GM23338 (cell line): ENCODE measurements at regions not wholly inside any gene's neighbourhood (a gene's known extent, or its start where the extent isn't known, plus 50 kb on each side); places are given as distances from the start of the nearest gene placed in this dataset.

Experiments used
- ATAC-seq: fragments of 200-7000 bp; cut with Tn5 transposase; 3 replicates; pipeline ENCODE4 v1.9.1; 2020
- DNase-seq: peaks from one replicate; pipeline ENCODE4 v3.0.0-alpha.2; 2015; ENCODE audit warnings: low spot score
- H2AFZ ChIP-seq: fragments of 200-600 bp; sonication (generic); 2 replicates; pipeline ENCODE4 v1.8.0; 2016; ENCODE audit warnings: antibody characterized with exemption, mild to moderate bottlenecking, moderate library complexity
- H3F3A ChIP-seq: fragments of 200-600 bp; sonication (generic); replicated peaks from 2 replicates; pipeline ENCODE4 v1.8.0; 2017; ENCODE audit warnings: antibody characterized with exemption, mixed run types, low read depth
- H3K27ac ChIP-seq: fragments of 200-600 bp; sonication (generic); 2 replicates; pipeline ENCODE4 v1.6.1; 2016; ENCODE audit warnings: low read depth
- H3K27me3 ChIP-seq: fragments of 200-600 bp; sonication (generic); 2 replicates; pipeline ENCODE4 v1.8.0; 2016; ENCODE audit warnings: mild to moderate bottlenecking, mixed run types, moderate library complexity; ENCODE audit not compliant: insufficient read depth
- H3K36me3 ChIP-seq: fragments of 200-600 bp; sonication (generic); 2 replicates; pipeline ENCODE4 v1.8.0; 2016; ENCODE audit warnings: mild to moderate bottlenecking; ENCODE audit not compliant: insufficient read depth
- H3K4me1 ChIP-seq: fragments of 200-600 bp; sonication (generic); 2 replicates; pipeline ENCODE4 v1.8.0; 2016; ENCODE audit warnings: mild to moderate bottlenecking, moderate library complexity; ENCODE audit not compliant: insufficient read depth
- H3K4me2 ChIP-seq: fragments of 200-600 bp; sonication (generic); 2 replicates; pipeline ENCODE4 v1.7.1; 2017; ENCODE audit warnings: mixed run types
- H3K4me3 ChIP-seq: fragments of 200-600 bp; sonication (generic); 2 replicates; pipeline ENCODE4 v1.6.1; 2016; ENCODE audit warnings: mixed run types
- H3K79me2 ChIP-seq: fragments of 200-600 bp; sonication (generic); replicated peaks from 2 replicates; pipeline ENCODE4 v1.8.0; 2017; ENCODE audit warnings: mild to moderate bottlenecking; ENCODE audit not compliant: insufficient read depth
- H3K9me2 ChIP-seq: fragments of 200-600 bp; sonication (generic); 2 replicates; pipeline ENCODE4 v1.8.0; 2017; ENCODE audit not compliant: insufficient read depth
- H4K20me1 ChIP-seq: fragments of 200-600 bp; sonication (generic); replicated peaks from 2 replicates; pipeline ENCODE4 v1.8.0; 2017; ENCODE audit warnings: mild to moderate bottlenecking; ENCODE audit not compliant: insufficient read depth
- H3K27ac Mint-ChIP-seq: 2 replicates; pipeline ENCODE4 v1.8.0; 2020; ENCODE audit warnings: inconsistent platforms, mild to moderate bottlenecking, moderate library complexity, mixed read lengths
- H3K27me3 Mint-ChIP-seq: 3 replicates; pipeline ENCODE4 v1.8.0; 2022; ENCODE audit warnings: low read depth, mild to moderate bottlenecking, moderate library complexity, mixed read lengths, inconsistent platforms; ENCODE audit not compliant: insufficient read depth, poor library complexity
- H3K36me3 Mint-ChIP-seq: 3 replicates; pipeline ENCODE4 v1.8.0; 2021; ENCODE audit warnings: low read depth, mild to moderate bottlenecking, inconsistent platforms, moderate library complexity, mixed read lengths
- H3K4me1 Mint-ChIP-seq: 3 replicates; pipeline ENCODE4 v1.8.0; 2020; ENCODE audit warnings: mild to moderate bottlenecking, inconsistent platforms, mixed read lengths
- H3K4me3 Mint-ChIP-seq: 3 replicates; pipeline ENCODE4 v1.8.0; 2021; ENCODE audit warnings: moderate library complexity, mild to moderate bottlenecking, inconsistent platforms, mixed read lengths
- H3K9me3 Mint-ChIP-seq: 3 replicates; pipeline ENCODE4 v1.8.0; 2020; ENCODE audit warnings: moderate library complexity, mild to moderate bottlenecking, inconsistent platforms, mixed read lengths
- CREB1 ChIP-seq: fragments of 250-450 bp; sonication (Bioruptor Pico); IDR thresholded peaks from 2 replicates; pipeline ENCODE4 v1.5.0; 2020; ENCODE audit warnings: low read depth, mild to moderate bottlenecking, moderate library complexity
- EZH2 ChIP-seq: fragments of 200-600 bp; sonication (generic); IDR thresholded peaks from one replicate; pipeline ENCODE4 v1.8.0; 2017; ENCODE audit warnings: antibody characterized with exemption, mild to moderate bottlenecking, low read depth; ENCODE audit not compliant: unreplicated experiment
- EZH2phosphoT487 ChIP-seq: fragments of 200-600 bp; sonication (generic); IDR thresholded peaks from one replicate; pipeline ENCODE4 v1.8.1; 2018; ENCODE audit warnings: antibody characterized with exemption; ENCODE audit not compliant: unreplicated experiment
- JUNB ChIP-seq: IDR thresholded peaks from one replicate; pipeline ENCODE4 v1.6.1; 2016; ENCODE audit warnings: antibody characterized with exemption; ENCODE audit not compliant: unreplicated experiment
- NANOG ChIP-seq: IDR thresholded peaks from 2 replicates; pipeline ENCODE4 v1.6.1; 2016; ENCODE audit warnings: antibody characterized with exemption, borderline replicate concordance
- POLR2AphosphoS5 ChIP-seq: IDR thresholded peaks from 2 replicates; pipeline ENCODE4 v1.6.1; 2016; ENCODE audit warnings: antibody characterized with exemption, low read depth
- STAT1 ChIP-seq: IDR thresholded peaks from one replicate; pipeline ENCODE4 v1.6.1; 2016; ENCODE audit warnings: antibody characterized with exemption; ENCODE audit not compliant: unreplicated experiment
- ZNF114 ChIP-seq: fragments of 250-450 bp; sonication (Bioruptor Pico); IDR thresholded peaks from 2 replicates; pipeline ENCODE4 v1.5.0; 2020; ENCODE audit warnings: mild to moderate bottlenecking, moderate library complexity
- ZNF331 ChIP-seq: fragments of 250-450 bp; sonication (Bioruptor Pico); IDR thresholded peaks from 2 replicates; pipeline ENCODE4 v1.5.0; 2020; ENCODE audit warnings: low read depth, mild to moderate bottlenecking, moderate library complexity
- TF ChIP-seq, protein P1 (sequence below), 2 experiments: fragments of 200-600 bp in 1 of 2; sonication (generic) in 1 of 2; conservative IDR thresholded peaks; 2 replicates each; pipeline versions ENCODE4 v1.5.1 to v1.6.1; 2016 to 2017; ENCODE audit warnings: antibody characterized with exemption in 2 of 2, low read depth in 2 of 2, mild to moderate bottlenecking in 2 of 2, moderate library complexity in 1 of 2
- TF ChIP-seq, protein P2 (sequence below): IDR thresholded peaks from one replicate; pipeline ENCODE4 v1.6.1; 2018; ENCODE audit warnings: antibody characterized with exemption; ENCODE audit not compliant: unreplicated experiment
- TF ChIP-seq, protein P3 (sequence below): fragments of 250-450 bp; sonication (Bioruptor Pico); IDR thresholded peaks from 2 replicates; pipeline ENCODE4 v1.5.0; 2020; ENCODE audit warnings: mild to moderate bottlenecking, moderate library complexity
- TF ChIP-seq, protein P4 (sequence below): IDR thresholded peaks from 2 replicates; pipeline ENCODE4 v1.6.1; 2016; ENCODE audit warnings: antibody characterized with exemption

DNA sequence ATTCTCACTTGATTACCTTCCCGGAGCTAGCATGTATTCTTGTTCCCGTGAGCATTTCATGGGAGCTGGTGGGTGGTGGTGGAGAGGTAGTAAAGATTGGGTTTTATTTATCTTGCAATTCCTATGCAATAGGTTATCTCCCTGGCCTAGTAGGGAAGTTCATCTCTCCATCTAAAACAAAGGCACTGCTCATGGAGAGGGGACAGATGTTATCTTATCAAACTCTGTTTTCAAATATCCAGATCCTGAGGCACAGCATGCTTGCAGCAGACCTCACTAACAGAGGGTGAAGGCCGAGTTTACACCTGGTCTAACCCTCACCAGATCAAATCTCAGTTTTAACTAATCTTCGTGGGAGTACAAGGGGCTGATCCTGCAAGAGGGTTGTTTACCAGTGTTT, 98.9 kb downstream of the CYRIA start:
- Histone ChIP-seq H3K4me3 (no peak overlapping the region), H3K79me2 (no peaks in the 10 kb centered on the region), H3K4me1 (no peaks in the 10 kb centered on the region), H3K27ac (no peak overlapping the region), H3K4me2 (no peak overlapping the region), H4K20me1 (no peaks in the 10 kb centered on the region), H3K9me2 (0 out of 2 replicates have a peak, but pooled peaks cover 5% of the 10 kb centered on the region), H3F3A (no peaks in the 10 kb centered on the region), H2AFZ (no peak overlapping the region), H3K36me3 (no peaks in the 10 kb centered on the region), H3K27me3 (no peaks in the 10 kb centered on the region)
- ATAC-seq = no peak
- TF ChIP-seq EZH2phosphoT487 (no peak), ZNF114 (CRISPR knock-in tag) (no peak), NANOG (no peak), POLR2AphosphoS5 (no peak), ZNF331 (no peak), STAT1 (no peak), CREB1 (CRISPR knock-in tag) (no peak), EZH2 (no peak), JUNB (no peak)
- TF ChIP-seq, protein P1, sequence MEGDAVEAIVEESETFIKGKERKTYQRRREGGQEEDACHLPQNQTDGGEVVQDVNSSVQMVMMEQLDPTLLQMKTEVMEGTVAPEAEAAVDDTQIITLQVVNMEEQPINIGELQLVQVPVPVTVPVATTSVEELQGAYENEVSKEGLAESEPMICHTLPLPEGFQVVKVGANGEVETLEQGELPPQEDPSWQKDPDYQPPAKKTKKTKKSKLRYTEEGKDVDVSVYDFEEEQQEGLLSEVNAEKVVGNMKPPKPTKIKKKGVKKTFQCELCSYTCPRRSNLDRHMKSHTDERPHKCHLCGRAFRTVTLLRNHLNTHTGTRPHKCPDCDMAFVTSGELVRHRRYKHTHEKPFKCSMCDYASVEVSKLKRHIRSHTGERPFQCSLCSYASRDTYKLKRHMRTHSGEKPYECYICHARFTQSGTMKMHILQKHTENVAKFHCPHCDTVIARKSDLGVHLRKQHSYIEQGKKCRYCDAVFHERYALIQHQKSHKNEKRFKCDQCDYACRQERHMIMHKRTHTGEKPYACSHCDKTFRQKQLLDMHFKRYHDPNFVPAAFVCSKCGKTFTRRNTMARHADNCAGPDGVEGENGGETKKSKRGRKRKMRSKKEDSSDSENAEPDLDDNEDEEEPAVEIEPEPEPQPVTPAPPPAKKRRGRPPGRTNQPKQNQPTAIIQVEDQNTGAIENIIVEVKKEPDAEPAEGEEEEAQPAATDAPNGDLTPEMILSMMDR (conservative IDR thresholded peaks at IDR 0.05; ENCODE audit: low read depth in 2 of 2) = no peak
- TF ChIP-seq, protein P2, sequence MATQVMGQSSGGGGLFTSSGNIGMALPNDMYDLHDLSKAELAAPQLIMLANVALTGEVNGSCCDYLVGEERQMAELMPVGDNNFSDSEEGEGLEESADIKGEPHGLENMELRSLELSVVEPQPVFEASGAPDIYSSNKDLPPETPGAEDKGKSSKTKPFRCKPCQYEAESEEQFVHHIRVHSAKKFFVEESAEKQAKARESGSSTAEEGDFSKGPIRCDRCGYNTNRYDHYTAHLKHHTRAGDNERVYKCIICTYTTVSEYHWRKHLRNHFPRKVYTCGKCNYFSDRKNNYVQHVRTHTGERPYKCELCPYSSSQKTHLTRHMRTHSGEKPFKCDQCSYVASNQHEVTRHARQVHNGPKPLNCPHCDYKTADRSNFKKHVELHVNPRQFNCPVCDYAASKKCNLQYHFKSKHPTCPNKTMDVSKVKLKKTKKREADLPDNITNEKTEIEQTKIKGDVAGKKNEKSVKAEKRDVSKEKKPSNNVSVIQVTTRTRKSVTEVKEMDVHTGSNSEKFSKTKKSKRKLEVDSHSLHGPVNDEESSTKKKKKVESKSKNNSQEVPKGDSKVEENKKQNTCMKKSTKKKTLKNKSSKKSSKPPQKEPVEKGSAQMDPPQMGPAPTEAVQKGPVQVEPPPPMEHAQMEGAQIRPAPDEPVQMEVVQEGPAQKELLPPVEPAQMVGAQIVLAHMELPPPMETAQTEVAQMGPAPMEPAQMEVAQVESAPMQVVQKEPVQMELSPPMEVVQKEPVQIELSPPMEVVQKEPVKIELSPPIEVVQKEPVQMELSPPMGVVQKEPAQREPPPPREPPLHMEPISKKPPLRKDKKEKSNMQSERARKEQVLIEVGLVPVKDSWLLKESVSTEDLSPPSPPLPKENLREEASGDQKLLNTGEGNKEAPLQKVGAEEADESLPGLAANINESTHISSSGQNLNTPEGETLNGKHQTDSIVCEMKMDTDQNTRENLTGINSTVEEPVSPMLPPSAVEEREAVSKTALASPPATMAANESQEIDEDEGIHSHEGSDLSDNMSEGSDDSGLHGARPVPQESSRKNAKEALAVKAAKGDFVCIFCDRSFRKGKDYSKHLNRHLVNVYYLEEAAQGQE = no peak
- TF ChIP-seq, protein P3, sequence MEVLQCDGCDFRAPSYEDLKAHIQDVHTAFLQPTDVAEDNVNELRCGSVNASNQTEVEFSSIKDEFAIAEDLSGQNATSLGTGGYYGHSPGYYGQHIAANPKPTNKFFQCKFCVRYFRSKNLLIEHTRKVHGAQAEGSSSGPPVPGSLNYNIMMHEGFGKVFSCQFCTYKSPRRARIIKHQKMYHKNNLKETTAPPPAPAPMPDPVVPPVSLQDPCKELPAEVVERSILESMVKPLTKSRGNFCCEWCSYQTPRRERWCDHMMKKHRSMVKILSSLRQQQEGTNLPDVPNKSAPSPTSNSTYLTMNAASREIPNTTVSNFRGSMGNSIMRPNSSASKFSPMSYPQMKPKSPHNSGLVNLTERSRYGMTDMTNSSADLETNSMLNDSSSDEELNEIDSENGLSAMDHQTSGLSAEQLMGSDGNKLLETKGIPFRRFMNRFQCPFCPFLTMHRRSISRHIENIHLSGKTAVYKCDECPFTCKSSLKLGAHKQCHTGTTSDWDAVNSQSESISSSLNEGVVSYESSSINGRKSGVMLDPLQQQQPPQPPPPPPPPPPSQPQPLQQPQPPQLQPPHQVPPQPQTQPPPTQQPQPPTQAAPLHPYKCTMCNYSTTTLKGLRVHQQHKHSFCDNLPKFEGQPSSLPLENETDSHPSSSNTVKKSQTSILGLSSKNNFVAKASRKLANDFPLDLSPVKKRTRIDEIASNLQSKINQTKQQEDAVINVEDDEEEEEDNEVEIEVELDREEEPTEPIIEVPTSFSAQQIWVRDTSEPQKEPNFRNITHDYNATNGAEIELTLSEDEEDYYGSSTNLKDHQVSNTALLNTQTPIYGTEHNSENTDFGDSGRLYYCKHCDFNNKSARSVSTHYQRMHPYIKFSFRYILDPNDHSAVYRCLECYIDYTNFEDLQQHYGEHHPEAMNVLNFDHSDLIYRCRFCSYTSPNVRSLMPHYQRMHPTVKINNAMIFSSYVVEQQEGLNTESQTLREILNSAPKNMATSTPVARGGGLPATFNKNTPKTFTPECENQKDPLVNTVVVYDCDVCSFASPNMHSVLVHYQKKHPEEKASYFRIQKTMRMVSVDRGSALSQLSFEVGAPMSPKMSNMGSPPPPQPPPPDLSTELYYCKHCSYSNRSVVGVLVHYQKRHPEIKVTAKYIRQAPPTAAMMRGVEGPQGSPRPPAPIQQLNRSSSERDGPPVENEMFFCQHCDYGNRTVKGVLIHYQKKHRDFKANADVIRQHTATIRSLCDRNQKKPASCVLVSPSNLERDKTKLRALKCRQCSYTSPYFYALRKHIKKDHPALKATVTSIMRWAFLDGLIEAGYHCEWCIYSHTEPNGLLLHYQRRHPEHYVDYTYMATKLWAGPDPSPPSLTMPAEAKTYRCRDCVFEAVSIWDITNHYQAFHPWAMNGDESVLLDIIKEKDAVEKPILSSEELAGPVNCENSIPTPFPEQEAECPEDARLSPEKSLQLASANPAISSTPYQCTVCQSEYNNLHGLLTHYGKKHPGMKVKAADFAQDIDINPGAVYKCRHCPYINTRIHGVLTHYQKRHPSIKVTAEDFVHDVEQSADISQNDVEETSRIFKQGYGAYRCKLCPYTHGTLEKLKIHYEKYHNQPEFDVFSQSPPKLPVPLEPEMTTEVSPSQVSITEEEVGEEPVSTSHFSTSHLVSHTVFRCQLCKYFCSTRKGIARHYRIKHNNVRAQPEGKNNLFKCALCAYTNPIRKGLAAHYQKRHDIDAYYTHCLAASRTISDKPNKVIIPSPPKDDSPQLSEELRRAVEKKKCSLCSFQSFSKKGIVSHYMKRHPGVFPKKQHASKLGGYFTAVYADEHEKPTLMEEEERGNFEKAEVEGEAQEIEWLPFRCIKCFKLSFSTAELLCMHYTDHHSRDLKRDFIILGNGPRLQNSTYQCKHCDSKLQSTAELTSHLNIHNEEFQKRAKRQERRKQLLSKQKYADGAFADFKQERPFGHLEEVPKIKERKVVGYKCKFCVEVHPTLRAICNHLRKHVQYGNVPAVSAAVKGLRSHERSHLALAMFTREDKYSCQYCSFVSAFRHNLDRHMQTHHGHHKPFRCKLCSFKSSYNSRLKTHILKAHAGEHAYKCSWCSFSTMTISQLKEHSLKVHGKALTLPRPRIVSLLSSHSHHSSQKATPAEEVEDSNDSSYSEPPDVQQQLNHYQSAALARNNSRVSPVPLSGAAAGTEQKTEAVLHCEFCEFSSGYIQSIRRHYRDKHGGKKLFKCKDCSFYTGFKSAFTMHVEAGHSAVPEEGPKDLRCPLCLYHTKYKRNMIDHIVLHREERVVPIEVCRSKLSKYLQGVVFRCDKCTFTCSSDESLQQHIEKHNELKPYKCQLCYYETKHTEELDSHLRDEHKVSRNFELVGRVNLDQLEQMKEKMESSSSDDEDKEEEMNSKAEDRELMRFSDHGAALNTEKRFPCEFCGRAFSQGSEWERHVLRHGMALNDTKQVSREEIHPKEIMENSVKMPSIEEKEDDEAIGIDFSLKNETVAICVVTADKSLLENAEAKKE (CRISPR knock-in tag) = no peak
- TF ChIP-seq, protein P4, sequence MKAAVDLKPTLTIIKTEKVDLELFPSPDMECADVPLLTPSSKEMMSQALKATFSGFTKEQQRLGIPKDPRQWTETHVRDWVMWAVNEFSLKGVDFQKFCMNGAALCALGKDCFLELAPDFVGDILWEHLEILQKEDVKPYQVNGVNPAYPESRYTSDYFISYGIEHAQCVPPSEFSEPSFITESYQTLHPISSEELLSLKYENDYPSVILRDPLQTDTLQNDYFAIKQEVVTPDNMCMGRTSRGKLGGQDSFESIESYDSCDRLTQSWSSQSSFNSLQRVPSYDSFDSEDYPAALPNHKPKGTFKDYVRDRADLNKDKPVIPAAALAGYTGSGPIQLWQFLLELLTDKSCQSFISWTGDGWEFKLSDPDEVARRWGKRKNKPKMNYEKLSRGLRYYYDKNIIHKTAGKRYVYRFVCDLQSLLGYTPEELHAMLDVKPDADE = no peak
- Mint-ChIP-seq H3K9me3 (no peaks in the 10 kb centered on the region), H3K27me3 (peaks cover 2% of the 10 kb centered on the region), H3K4me3 (no peak overlapping the region), H3K36me3 (no peaks in the 10 kb centered on the region), H3K4me1 (peaks cover 2% of the 10 kb centered on the region; the same call in 2 of the 3 replicates), H3K27ac (no peak overlapping the region)
- no peak for DNase-seq
